Adrenal gland (tissue), 9 donors: ENCODE measurements at regions not wholly inside any gene's neighbourhood (a gene's known extent, or its start where the extent isn't known, plus 50 kb on each side); places are given as distances from the start of the nearest gene placed in this dataset.

ENCODE experiments used
- DNase-seq, 7 donors: peaks; one replicate each; pipeline ENCODE4 v3.0.0-alpha.2; 2019 to 2020
- H3K27ac ChIP-seq, 5 donors: fragments of 200-600 bp; sonication (generic) in 4 of 5; 1 replicate in 3 of 5; 2 replicates in 2 of 5; pipeline versions ENCODE4 v1.5.1 to v1.8.0; 2016 to 2020; ENCODE audit warnings: mild to moderate bottlenecking in 1 of 5
- H3K27me3 ChIP-seq: fragments of 200-600 bp; 2 replicates; pipeline ENCODE4 v1.8.0; 2021
- H3K36me3 ChIP-seq, 2 donors: fragments of 200-600 bp; replicated peaks in 1 of 2; 1 replicate in 1 of 2; 2 replicates in 1 of 2; pipeline versions ENCODE4 v1.5.1 to v1.8.0; 2018 to 2022
- H3K4me1 ChIP-seq, 2 donors: fragments of 200-600 bp; replicated peaks in 1 of 2; 1 replicate in 1 of 2; 2 replicates in 1 of 2; pipeline versions ENCODE4 v1.5.1 to v1.8.0; 2018 to 2021
- H3K4me3 ChIP-seq, 4 donors: fragments of 200-600 bp; sonication (generic) in 3 of 4; one replicate each; pipeline ENCODE4 v1.5.1; 2016 to 2018
- H3K9me3 ChIP-seq, 3 donors: fragments of 200-600 bp; sonication (generic) in 1 of 3; replicated peaks in 1 of 3; 1 replicate in 2 of 3; 2 replicates in 1 of 3; pipeline versions ENCODE4 v1.5.1 to v1.8.0; 2016 to 2021
- POLR2A ChIP-seq, 2 donors: fragments of 450-650 bp; IDR thresholded peaks; one replicate each; pipeline ENCODE4 v1.6.1; 2017; ENCODE audit warnings: antibody characterized with exemption in 2 of 2, mild to moderate bottlenecking in 2 of 2, moderate library complexity in 1 of 2
- WGBS, 4 donors: extraction: QIAGEN DNeasy Blood & Tissue Kit in 2 of 4; methylation state at CpG; one replicate each; pipeline versions ENCODE4 v1.1.5 to v1.1.7; 2013 to 2017; 5-methylcytosine and 5-hydroxymethylcytosine counted together
- intact Hi-C, 2 donors: fragments of 100-400 bp; cut with DNase I; formaldehyde crosslinking; loops; one replicate each; pipeline versions ENCODE4 v1.14.1 to v1.15.0; 2022 to 2023
- TF ChIP-seq, protein P1 (sequence below), 6 experiments: fragments of 450-650 bp in 4 of 6; fragments of 200-600 bp in 2 of 6; sonication (generic) in 1 of 6; IDR thresholded peaks; 1 replicate in 5 of 6; 2 replicates in 1 of 6; pipeline versions ENCODE4 v1.5.1 to v1.8.0; 2016 to 2021; ENCODE audit warnings: antibody characterized with exemption in 6 of 6, mild to moderate bottlenecking in 2 of 6, moderate library complexity in 1 of 6
- donor health status: healthy with polysubstance abuse.
- donor health status: Bipolar disorder and iron deficiency.
- donor health status: DM: yes; HTN: yes; CAD: no.
- donor health status: DM: no; HTN: no; CAD: no.
- donor health status: DM: no; HTN: no; CAD: no.

GRCh38 chr2:6685447-6685846, 180.3 kb downstream of the CMPK2 start:
- WGBS, 4 donors = 84 to 100% (median 93%) methylated on average over 1 of the region's 1 CpG
- H3K27me3 ChIP-seq = no peaks in the 10 kb centered on the region
- no peak for DNase-seq
- no peaks in the 10 kb centered on the region for H3K9me3 ChIP-seq
- H3K27ac ChIP-seq = no peak overlapping the region
- no peaks in the 10 kb centered on the region for H3K36me3 ChIP-seq
- H3K4me3 ChIP-seq = no peak overlapping the region
- intact Hi-C loops = no loop called here
- H3K4me1 ChIP-seq = no peaks in the 10 kb centered on the region
- TF ChIP-seq, protein P1, sequence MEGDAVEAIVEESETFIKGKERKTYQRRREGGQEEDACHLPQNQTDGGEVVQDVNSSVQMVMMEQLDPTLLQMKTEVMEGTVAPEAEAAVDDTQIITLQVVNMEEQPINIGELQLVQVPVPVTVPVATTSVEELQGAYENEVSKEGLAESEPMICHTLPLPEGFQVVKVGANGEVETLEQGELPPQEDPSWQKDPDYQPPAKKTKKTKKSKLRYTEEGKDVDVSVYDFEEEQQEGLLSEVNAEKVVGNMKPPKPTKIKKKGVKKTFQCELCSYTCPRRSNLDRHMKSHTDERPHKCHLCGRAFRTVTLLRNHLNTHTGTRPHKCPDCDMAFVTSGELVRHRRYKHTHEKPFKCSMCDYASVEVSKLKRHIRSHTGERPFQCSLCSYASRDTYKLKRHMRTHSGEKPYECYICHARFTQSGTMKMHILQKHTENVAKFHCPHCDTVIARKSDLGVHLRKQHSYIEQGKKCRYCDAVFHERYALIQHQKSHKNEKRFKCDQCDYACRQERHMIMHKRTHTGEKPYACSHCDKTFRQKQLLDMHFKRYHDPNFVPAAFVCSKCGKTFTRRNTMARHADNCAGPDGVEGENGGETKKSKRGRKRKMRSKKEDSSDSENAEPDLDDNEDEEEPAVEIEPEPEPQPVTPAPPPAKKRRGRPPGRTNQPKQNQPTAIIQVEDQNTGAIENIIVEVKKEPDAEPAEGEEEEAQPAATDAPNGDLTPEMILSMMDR (IDR thresholded peaks at IDR 0.05) = no peak
- no peak for TF ChIP-seq POLR2A (IDR thresholded peaks at IDR 0.05)

DNA sequence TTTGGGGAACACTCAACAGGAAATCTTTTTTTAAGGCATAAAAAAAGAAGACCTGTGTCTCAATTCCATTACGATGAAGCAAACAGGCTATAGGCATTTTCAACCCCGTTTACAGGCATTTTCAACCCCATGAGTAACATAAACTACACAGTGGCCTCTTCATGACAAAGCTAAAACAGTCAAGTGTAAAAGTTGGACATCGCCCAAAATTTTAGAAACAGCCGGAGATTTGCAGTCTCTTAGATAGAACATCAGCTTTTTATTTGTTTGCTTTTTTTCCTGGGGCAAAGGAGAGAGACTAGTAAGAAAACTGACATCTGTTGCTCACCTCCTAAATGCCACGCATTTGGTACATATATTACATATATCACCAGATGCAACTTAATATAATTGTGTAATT, 173.7 kb downstream of the CMPK2 start:
- intact Hi-C loops = no loop called here
- no peak for DNase-seq
- no peak overlapping the region for H3K27ac ChIP-seq
- H3K27me3 ChIP-seq = no peaks in the 10 kb centered on the region
- 61 to 72% (median 63%) methylated on average over 5 of the region's 5 CpGs for WGBS, 4 donors
- H3K4me3 ChIP-seq = no peak overlapping the region
- H3K9me3 ChIP-seq = no peaks in the 10 kb centered on the region
- TF ChIP-seq, protein P1 (IDR thresholded peaks at IDR 0.05) = no peak
- no peak for TF ChIP-seq POLR2A (IDR thresholded peaks at IDR 0.05)
- H3K4me1 ChIP-seq = no peaks in the 10 kb centered on the region
- H3K36me3 ChIP-seq = no peaks in the 10 kb centered on the region

GRCh38 chr2:6692819-6693218, 172.9 kb downstream of the CMPK2 start:
- Histone ChIP-seq H3K4me1 (no peaks in the 10 kb centered on the region), H3K9me3 (no peaks in the 10 kb centered on the region), H3K27me3 (no peaks in the 10 kb centered on the region), H3K27ac (no peak overlapping the region), H3K4me3 (no peak overlapping the region), H3K36me3 (no peaks in the 10 kb centered on the region)
- no peak for DNase-seq
- intact Hi-C loops = no loop called here
- WGBS, 4 donors = 36 to 65% (median 61%) methylated on average over 1 of the region's 1 CpG
- TF ChIP-seq, protein P1 (IDR thresholded peaks at IDR 0.05) = no peak
- TF ChIP-seq POLR2A (IDR thresholded peaks at IDR 0.05) = no peak

- H3K27me3 ChIP-seq = no peaks in the 10 kb centered on the region
- H3K27ac ChIP-seq = no peak overlapping the region
- intact Hi-C loops = no loop called here
- no peak overlapping the region for H3K4me3 ChIP-seq
- no peak for DNase-seq
- no peaks in the 10 kb centered on the region for H3K36me3 ChIP-seq
- 55 to 62% (median 60%) methylated on average over 6 of the region's 6 CpGs for whole genome bisulfite sequencing, 4 donors
- H3K4me1 ChIP-seq = no peaks in the 10 kb centered on the region
- TF ChIP-seq, protein P1 (IDR thresholded peaks at IDR 0.05) = no peak
- TF ChIP-seq POLR2A (IDR thresholded peaks at IDR 0.05) = no peak
- no peaks in the 10 kb centered on the region for H3K9me3 ChIP-seq
Measured at GRCh38 chr2:6694555-6694954, 171.2 kb downstream of the CMPK2 start.
